Posterior vena cava (tissue), 2 donors: ENCODE measurements at regions not wholly inside any gene's neighbourhood (a gene's known extent, or its start where the extent isn't known, plus 50 kb on each side); places are given as distances from the start of the nearest gene placed in this dataset.
"Not testable (repeated sequence)": the region's sequence is repeated elsewhere in the genome, so short reads cannot be mapped to it uniquely, and the experiment has no call there.

Source experiments
- DNase-seq: peaks from one replicate; pipeline ENCODE4 v3.0.0-alpha.2; 2020; ENCODE audit warnings: low spot score
- intact Hi-C, 2 donors: fragments of 100-400 bp; cut with DNase I; formaldehyde crosslinking; loops; one replicate each; pipeline versions ENCODE4 v1.14.1 to v1.14.2; 2022 to 2023
- donor health status: DM: yes; HTN: yes; CAD: no.
- donor health status: DM: yes; HTN: yes; CAD: no.

GRCh38 chr13:19068691-19069090 lies 112.9 kb downstream of the TUBA3C start:
- DNase-seq, result no peak
- intact Hi-C loops, result loop anchor here in 1 of 2 donors (1.0 kb wide), 1 partner anchor 15 kb away; no protein-coding TSS in a partner anchor

GRCh38 chr13:19067767-19068166 lies 113.9 kb downstream of the TUBA3C start:
- intact Hi-C loops, result no loop called here
- no peak for DNase-seq

GRCh38 chr13:19062801-19063200 lies 118.8 kb downstream of the TUBA3C start:
- intact Hi-C loops, result no loop called here
- no peak for DNase-seq

GRCh38 chr13:19062019-19062646 lies 119.5 kb downstream of the TUBA3C start:
- DNase-seq, result no peak
- intact Hi-C loops, result no loop called here

GRCh38 chr13:19061278-19061677 lies 120.3 kb downstream of the TUBA3C start:
- intact Hi-C loops, result no loop called here
- no peak for DNase-seq

- DNase-seq, result no peak
- intact Hi-C loops, result no loop called here
Measured at GRCh38 chr13:19060311-19061002, 121.2 kb downstream of the TUBA3C start.

- intact Hi-C loops, result no loop called here
- DNase-seq, result no peak
Measured at GRCh38 chr13:19059016-19059780, 122.4 kb downstream of the TUBA3C start.

GRCh38 chr13:19058566-19058965 lies 123.1 kb downstream of the TUBA3C start:
- intact Hi-C loops, result no loop called here
- no peak for DNase-seq

- DNase-seq, result no peak
- intact Hi-C loops, result no loop called here
Measured at GRCh38 chr13:19057588-19058340, 123.9 kb downstream of the TUBA3C start.

- DNase-seq, result no peak
- intact Hi-C loops, result no loop called here
Measured at GRCh38 chr13:19056984-19057490, 124.6 kb downstream of the TUBA3C start.

- intact Hi-C loops, result no loop called here
- DNase-seq, result no peak
Measured at GRCh38 chr13:19056355-19056880, 125.2 kb downstream of the TUBA3C start.

- no peak for DNase-seq
- intact Hi-C loops, result no loop called here
Measured at GRCh38 chr13:19055611-19056010, 126.0 kb downstream of the TUBA3C start.

- intact Hi-C loops, result loop anchor here in 1 of 2 donors (1.0 kb wide), 1 partner anchor 16 kb away; no protein-coding TSS in a partner anchor
- no peak for DNase-seq
Measured at GRCh38 chr13:19053561-19053960, 128.1 kb downstream of the TUBA3C start.

GRCh38 chr13:19052931-19053330 lies 128.7 kb downstream of the TUBA3C start:
- intact Hi-C loops, result loop anchor here in 1 of 2 donors (1.0 kb wide), 1 partner anchor 16 kb away; no protein-coding TSS in a partner anchor
- DNase-seq, result no peak

- DNase-seq, result no peak
- intact Hi-C loops, result no loop called here
Measured at GRCh38 chr13:19052180-19052579, 129.4 kb downstream of the TUBA3C start.

- no peak for DNase-seq
- intact Hi-C loops, result no loop called here
Measured at GRCh38 chr13:19050901-19051300, 130.7 kb downstream of the TUBA3C start.

GRCh38 chr13:19049624-19050023 lies 132.0 kb downstream of the TUBA3C start:
- intact Hi-C loops, DNase-seq: not testable (repeated sequence)

- intact Hi-C loops, result no loop called here
- no peak for DNase-seq
Measured at GRCh38 chr13:19048381-19048780, 133.2 kb downstream of the TUBA3C start.

- no peak for DNase-seq
- intact Hi-C loops, result no loop called here
Measured at GRCh38 chr13:19023115-19023514, 158.5 kb downstream of the TUBA3C start.
